Duodenal mucosa (tissue), 2 donors: ENCODE measurements at regions not wholly inside any gene's neighbourhood (a gene's known extent, or its start where the extent isn't known, plus 50 kb on each side); places are given as distances from the start of the nearest gene placed in this dataset.

Experiments used
- H3K27ac ChIP-seq: one replicate; pipeline ENCODE4 v1.7.0; 2013; ENCODE audit warnings: low read depth, low read length
- H3K27me3 ChIP-seq, 2 donors: one replicate each; pipeline ENCODE4 v1.7.0; 2013; ENCODE audit warnings: low read length in 2 of 2, control low read depth in 1 of 2; ENCODE audit not compliant: insufficient read depth in 2 of 2, control insufficient read depth in 1 of 2
- H3K36me3 ChIP-seq, 2 donors: one replicate each; pipeline ENCODE4 v1.7.0; 2013; ENCODE audit warnings: low read length in 2 of 2, control low read depth in 1 of 2; ENCODE audit not compliant: insufficient read depth in 2 of 2, control insufficient read depth in 1 of 2
- H3K4me1 ChIP-seq, 2 donors: one replicate each; pipeline ENCODE4 v1.7.0; 2013; ENCODE audit warnings: low read length in 2 of 2, control low read depth in 1 of 2; ENCODE audit not compliant: insufficient read depth in 2 of 2, control insufficient read depth in 1 of 2
- H3K4me3 ChIP-seq, 2 donors: one replicate each; pipeline ENCODE4 v1.7.0; 2013; ENCODE audit warnings: low read length in 2 of 2, low read depth in 1 of 2
- H3K9ac ChIP-seq, 2 donors: one replicate each; pipeline ENCODE4 v1.7.0; 2013; ENCODE audit warnings: low read length in 2 of 2, low read depth in 1 of 2
- H3K9me3 ChIP-seq, 2 donors: one replicate each; pipeline ENCODE4 v1.7.0; 2013; ENCODE audit warnings: low read length in 2 of 2, control low read depth in 1 of 2; ENCODE audit not compliant: control insufficient read depth in 1 of 2

DNA sequence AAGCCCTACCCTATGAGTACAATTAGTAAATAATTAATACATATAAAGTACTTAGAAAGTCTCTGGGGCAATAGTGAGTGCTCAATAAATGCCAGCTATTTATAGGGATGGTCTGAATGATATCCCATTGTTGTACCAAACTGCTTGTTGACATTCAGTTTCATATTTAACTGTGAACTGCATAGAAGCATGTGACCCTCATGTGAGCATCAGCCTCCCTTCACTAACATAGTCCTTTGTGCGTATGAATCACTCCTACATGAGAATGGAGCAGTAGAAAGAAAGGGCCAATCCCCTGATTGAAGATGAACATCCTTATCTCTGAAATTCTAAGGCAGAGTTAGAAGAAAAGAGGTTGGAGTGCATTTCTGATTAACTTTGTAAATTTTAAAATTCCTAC is 68.7 kb upstream of the ATP10A start:
- H3K9ac ChIP-seq: no peak overlapping the region
- H3K9me3 ChIP-seq: peaks cover 12 to 17% of the 10 kb centered on the region in 2 donors
- no peaks in the 10 kb centered on the region for H3K4me1 ChIP-seq
- no peaks in the 10 kb centered on the region for H3K27me3 ChIP-seq
- H3K36me3 ChIP-seq: no peaks in the 10 kb centered on the region
- no peak overlapping the region for H3K27ac ChIP-seq
- no peak overlapping the region for H3K4me3 ChIP-seq

GRCh38 chr15:25930931-25931330 is 67.8 kb upstream of the ATP10A start:
- Histone ChIP-seq H3K9me3 (peaks cover 12 to 17% of the 10 kb centered on the region in 2 donors), H3K36me3 (no peaks in the 10 kb centered on the region), H3K27ac (no peak overlapping the region), H3K9ac (no peak overlapping the region), H3K4me1 (no peaks in the 10 kb centered on the region), H3K4me3 (no peak overlapping the region), H3K27me3 (no peaks in the 10 kb centered on the region)
